ENCODE measurements at regions not wholly inside any gene's neighbourhood (a gene's known extent, or its start where the extent isn't known, plus 50 kb on each side); places are given as distances from the start of the nearest gene placed in this dataset.

DNA sequence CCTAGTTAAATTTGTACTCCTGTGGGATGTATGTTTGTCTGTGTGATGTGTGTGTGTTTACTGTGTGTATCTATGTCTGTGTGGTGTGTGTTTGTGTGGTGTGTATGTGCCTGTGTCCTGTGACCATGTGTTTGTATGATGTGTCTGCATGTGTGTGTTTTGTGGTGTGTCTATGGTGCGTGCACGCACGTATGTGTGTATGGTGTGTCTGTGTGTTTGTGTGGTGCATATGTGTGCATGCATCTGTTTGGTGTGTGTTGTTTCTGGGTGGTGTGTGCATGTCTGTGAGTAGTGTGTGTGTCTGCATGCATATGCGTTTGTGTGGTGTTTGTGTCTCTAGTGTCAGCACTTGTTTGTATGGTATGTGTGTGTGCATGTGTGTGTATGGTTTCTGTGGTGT lies 174.2 kb upstream of the RBFOX1 start:
- H3K9me3 Mint-ChIP-seq: peaks cover 15% of the 10 kb centered on the region
- H3K4me3 Mint-ChIP-seq: no peak overlapping the region
- H3K27me3 Mint-ChIP-seq: no peaks in the 10 kb centered on the region
- H3K27ac Mint-ChIP-seq: no peak overlapping the region
- H3K4me1 Mint-ChIP-seq: no peaks in the 10 kb centered on the region
- no peak for ATAC-seq (replicated peaks)
- H3K36me3 Mint-ChIP-seq (ENCODE audit: low read depth): no peaks in the 10 kb centered on the region

DNA sequence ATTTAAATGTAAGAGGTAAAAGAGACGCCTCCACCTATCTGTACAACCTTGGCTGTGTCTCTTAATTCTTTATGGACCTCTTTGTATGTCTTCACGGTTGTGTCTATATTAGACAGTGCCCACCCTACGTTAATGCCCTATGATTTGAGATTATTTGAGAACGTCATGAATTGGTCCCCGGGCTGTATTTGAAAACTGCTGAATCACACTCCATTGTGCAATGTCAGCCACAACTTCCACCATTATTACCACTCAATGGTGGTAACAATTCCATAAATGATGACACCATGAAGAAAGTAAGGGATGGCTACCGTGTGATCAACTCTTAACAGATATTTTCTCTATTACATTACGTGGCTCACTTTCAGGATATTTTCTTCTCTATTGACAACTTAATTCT lies 182.4 kb upstream of the RBFOX1 start:
- H3K27ac Mint-ChIP-seq: no peak overlapping the region
- no peaks in the 10 kb centered on the region for H3K27me3 Mint-ChIP-seq
- no peak for ATAC-seq (replicated peaks)
- no peaks in the 10 kb centered on the region for H3K36me3 Mint-ChIP-seq (ENCODE audit: low read depth)
- H3K4me3 Mint-ChIP-seq: no peak overlapping the region
- no peaks in the 10 kb centered on the region for H3K4me1 Mint-ChIP-seq
- H3K9me3 Mint-ChIP-seq: peaks cover 15% of the 10 kb centered on the region

DNA sequence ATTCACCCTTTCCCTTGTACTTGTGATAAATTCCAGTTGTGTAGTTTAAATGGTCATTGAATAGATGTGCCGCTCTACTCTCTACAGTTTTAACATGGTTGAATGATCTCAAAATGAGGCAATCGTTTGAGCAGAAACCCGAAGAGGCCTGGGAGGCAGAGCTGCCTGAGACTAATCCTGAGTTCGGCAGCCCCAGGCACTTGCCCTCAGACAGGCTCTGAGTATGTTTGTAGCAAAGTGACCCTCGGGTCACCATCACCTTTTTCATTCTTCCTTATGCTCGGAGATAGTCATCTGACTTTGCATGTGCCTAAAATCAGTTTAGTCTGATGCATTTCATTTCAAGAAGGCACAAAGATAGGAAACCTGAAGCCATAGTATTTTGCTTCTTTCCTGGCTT lies 184.0 kb upstream of the RBFOX1 start:
- Mint-ChIP-seq H3K4me1 (no peaks in the 10 kb centered on the region), H3K36me3 (ENCODE audit: low read depth) (no peaks in the 10 kb centered on the region), H3K27ac (no peak overlapping the region), H3K4me3 (no peak overlapping the region), H3K9me3 (peaks cover 19% of the 10 kb centered on the region), H3K27me3 (no peaks in the 10 kb centered on the region)
- ATAC-seq (replicated peaks): no peak

DNA sequence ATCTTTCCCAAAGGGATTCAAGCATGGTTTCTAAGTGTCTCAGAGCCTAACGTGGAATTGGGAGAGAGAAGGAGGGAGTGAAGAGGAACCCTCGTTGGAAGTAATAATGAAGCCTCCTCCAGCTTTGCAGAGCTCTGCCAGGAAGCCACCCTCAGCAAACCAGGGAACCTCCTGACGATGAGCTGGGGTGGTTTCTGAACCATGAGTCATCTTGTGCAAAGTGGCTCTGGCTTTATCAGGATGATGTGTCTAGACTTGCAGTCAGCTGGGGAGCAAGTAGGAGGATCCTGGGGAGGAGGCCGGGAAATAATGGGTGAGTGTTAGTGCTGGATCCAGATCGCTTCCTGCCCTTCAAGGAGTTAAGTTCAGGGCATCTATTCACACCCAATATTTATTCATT lies 191.7 kb upstream of the RBFOX1 start:
- H3K27ac Mint-ChIP-seq: no peak overlapping the region
- H3K27me3 Mint-ChIP-seq: no peaks in the 10 kb centered on the region
- no peak overlapping the region for H3K4me3 Mint-ChIP-seq
- H3K4me1 Mint-ChIP-seq: no peaks in the 10 kb centered on the region
- H3K9me3 Mint-ChIP-seq: peaks cover 31% of the 10 kb centered on the region
- H3K36me3 Mint-ChIP-seq (ENCODE audit: low read depth): no peaks in the 10 kb centered on the region
- no peak for ATAC-seq (replicated peaks)

DNA sequence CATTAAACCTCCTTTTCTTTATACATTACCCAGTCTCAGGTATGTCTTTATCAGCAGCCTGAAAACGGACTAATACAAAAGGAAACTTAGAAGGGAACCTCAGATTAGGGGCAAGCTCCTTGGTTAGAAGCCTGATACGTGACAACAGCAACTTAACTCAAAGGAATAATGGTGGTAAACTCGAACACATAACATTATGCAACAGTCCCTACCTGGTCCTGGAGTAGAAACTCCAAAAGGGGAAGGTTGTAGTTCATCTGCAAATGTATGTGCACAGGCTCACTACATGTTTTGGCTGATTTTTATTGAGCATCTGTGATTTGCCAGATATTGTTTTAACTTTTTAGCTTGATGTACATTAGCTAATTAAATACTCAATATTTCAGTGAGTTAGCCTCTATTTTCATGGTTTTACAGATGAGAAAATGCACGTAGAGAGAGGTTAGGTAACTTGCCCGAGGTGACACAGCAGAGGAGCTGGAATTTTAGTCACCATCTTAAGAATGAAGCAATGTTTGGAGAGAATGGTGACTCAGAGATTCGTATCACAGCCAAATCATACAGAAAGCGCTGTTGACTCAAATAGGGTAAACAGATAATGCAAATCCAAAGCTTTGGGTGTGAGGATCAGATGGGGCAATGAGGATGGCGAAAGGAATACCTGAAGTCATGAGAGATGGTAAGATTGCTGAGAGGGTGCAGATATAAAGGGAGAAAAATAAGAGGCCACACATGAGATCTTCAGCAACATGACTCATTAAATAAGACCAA lies 194.9 kb upstream of the RBFOX1 start:
- Mint-ChIP-seq H3K9me3 (peaks cover 27% of the 10 kb centered on the region), H3K27ac (no peak overlapping the region), H3K27me3 (no peaks in the 10 kb centered on the region), H3K36me3 (ENCODE audit: low read depth) (no peaks in the 10 kb centered on the region), H3K4me1 (no peaks in the 10 kb centered on the region), H3K4me3 (no peak overlapping the region)
- no peak for ATAC-seq (replicated peaks)

DNA sequence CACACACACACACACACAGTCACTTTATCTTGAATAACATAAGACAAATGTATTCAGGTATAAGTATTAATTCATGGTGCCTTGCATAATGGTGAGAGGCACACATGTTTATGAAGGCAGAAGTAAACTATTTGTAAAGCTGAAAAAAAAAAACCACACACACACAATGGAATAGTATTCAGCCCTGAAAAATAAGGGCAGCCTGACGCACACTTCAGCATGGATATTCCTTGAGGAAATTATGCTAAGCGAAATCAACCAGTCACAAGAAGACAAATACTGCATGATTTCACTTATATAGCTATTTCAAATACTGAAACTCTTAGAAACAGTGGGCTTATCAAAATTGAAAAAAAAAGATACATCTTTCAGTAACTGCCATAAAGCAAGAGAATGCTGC lies 200.2 kb upstream of the RBFOX1 start:
- peaks cover 19% of the 10 kb centered on the region for H3K9me3 Mint-ChIP-seq
- no peak overlapping the region for H3K27ac Mint-ChIP-seq
- no peak overlapping the region for H3K4me3 Mint-ChIP-seq
- H3K36me3 Mint-ChIP-seq (ENCODE audit: low read depth): no peaks in the 10 kb centered on the region
- H3K4me1 Mint-ChIP-seq: no peaks in the 10 kb centered on the region
- no peak for ATAC-seq (replicated peaks)
- H3K27me3 Mint-ChIP-seq: no peaks in the 10 kb centered on the region

DNA sequence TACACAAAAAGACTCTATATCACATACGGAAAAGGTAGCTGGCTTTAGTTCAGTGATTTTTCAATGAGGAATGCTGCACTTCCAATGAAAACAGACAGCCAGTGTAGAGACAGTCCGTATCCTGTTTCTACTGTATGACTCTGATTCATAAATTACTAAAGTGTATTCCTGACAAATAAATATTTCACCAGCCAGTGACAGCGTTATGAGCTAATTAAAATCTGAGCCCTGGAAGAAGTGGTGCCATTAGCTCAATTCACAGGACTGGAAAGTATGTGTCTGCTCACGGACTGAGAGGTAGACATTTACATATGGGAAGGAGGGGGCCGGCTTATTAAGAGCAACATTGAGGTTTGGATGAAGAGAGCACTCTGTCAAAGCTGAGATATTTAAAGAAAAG lies 207.9 kb upstream of the RBFOX1 start:
- H3K36me3 Mint-ChIP-seq (ENCODE audit: low read depth): no peaks in the 10 kb centered on the region
- no peaks in the 10 kb centered on the region for H3K4me1 Mint-ChIP-seq
- H3K9me3 Mint-ChIP-seq: peaks cover 30% of the 10 kb centered on the region
- no peak overlapping the region for H3K4me3 Mint-ChIP-seq
- no peak for ATAC-seq (replicated peaks)
- H3K27ac Mint-ChIP-seq: no peak overlapping the region
- no peaks in the 10 kb centered on the region for H3K27me3 Mint-ChIP-seq

DNA sequence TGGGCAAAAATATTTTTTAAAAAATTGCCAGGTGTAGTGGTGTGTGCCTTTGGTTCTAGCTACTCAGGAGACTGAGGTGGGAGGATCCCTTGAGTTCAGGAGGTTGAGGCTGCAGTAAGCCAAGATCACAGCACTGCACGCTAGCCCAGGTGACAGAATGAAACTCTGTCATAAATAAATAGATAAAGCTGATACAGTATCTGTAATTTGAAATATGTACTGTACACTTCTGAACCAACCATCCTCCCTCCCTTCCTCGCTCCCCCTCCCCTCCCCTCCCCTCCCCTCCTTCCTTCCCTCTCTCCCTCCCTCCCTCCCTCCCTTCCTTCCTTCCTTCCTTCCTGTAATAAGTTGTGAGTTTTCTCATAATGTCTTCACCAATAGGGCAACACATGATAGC lies 208.4 kb upstream of the RBFOX1 start:
- Mint-ChIP-seq H3K36me3 (ENCODE audit: low read depth) (no peaks in the 10 kb centered on the region), H3K27me3 (no peaks in the 10 kb centered on the region), H3K27ac (no peak overlapping the region), H3K4me3 (no peak overlapping the region), H3K4me1 (no peaks in the 10 kb centered on the region), H3K9me3 (peaks cover 28% of the 10 kb centered on the region)
- no peak for ATAC-seq (replicated peaks)

DNA sequence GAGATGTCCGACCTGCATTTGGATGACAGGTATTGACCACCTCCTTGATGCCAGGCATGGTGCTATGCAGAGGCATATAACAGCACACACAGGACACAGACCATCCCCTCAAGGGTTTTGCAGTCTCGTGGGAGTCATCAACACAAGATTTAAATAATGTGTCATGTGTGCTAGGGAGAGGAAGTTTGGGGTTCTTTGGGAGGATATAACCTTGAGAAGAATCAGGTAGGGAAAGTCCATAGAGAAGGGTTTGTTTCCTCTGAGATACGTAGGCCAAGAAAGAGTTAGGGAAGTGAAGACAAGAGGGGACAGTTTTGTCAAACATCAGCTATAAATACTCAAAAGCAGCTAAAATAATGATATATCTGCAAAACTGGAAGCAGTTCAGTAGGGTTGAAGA lies 215.9 kb upstream of the RBFOX1 start:
- Mint-ChIP-seq H3K36me3 (ENCODE audit: low read depth) (no peaks in the 10 kb centered on the region), H3K4me3 (no peak overlapping the region), H3K9me3 (peaks cover 17% of the 10 kb centered on the region), H3K27ac (no peak overlapping the region), H3K27me3 (no peaks in the 10 kb centered on the region), H3K4me1 (no peaks in the 10 kb centered on the region)
- ATAC-seq (replicated peaks): no peak

DNA sequence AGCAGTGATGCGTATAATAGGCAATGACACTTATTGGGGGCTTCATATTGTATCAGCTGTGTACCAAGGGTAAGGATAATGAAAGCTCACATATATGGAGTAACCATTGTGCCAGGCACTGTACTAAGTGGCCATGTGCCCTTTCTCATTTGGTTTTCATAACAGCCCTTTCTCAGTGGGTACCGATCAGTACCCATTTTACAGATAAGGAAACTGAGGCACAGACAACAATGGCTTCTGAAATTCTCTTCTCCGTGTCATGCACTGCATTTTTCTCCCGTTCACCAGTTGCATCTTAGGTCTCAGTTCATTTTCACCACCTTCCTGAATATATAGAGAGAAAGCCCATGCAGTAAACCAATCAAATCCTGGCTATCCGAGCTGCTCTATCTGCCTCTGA lies 216.7 kb upstream of the RBFOX1 start:
- no peak for ATAC-seq (replicated peaks)
- H3K9me3 Mint-ChIP-seq: peaks cover 17% of the 10 kb centered on the region

DNA sequence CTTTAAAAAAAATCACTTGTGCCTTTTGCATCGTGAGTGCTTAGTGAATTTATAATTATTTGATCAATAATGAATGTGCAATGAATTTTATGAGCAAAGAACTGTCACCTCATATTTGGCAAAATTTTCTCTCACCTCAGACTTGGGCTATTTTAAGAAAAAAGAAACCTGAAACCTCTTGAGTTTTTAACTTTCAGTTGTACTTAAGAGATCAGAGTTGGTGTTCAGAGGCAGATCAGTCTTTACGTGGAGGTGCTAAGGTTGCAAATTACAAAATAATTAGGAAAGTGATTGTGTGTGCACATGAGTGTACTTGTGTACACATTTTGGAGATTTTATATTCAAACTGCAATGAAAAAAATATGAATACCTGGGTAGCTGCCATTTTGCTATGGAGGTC lies 218.7 kb upstream of the RBFOX1 start:
- no peak overlapping the region for H3K4me3 Mint-ChIP-seq

More for the DNA sequence above, 216.7 kb upstream of the RBFOX1 start:
- Mint-ChIP-seq H3K27ac (no peak overlapping the region), H3K4me3 (no peak overlapping the region), H3K36me3 (ENCODE audit: low read depth) (no peaks in the 10 kb centered on the region), H3K4me1 (no peaks in the 10 kb centered on the region), H3K27me3 (no peaks in the 10 kb centered on the region)

DNA sequence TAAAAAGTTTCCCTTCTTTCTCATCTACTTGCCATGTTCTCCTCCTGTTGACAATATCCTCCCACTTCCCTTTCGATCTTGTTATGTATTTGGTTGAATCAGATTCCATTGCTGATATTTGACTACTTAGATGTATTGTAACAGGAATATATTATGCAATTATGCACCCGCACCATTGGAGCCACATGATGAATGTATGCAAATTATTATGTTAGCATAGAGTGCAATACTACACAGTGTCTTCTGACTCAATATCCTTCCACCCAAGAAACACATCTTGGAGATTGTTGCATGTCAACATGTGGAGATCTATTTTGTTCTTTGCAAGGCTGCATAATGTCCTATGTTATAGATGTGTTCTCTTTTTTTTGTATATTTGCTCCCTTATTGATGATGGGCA lies 219.2 kb upstream of the RBFOX1 start:
- Mint-ChIP-seq H3K4me1 (no peaks in the 10 kb centered on the region), H3K9me3 (peaks cover 13% of the 10 kb centered on the region), H3K36me3 (ENCODE audit: low read depth) (no peaks in the 10 kb centered on the region), H3K4me3 (no peak overlapping the region), H3K27me3 (no peaks in the 10 kb centered on the region), H3K27ac (no peak overlapping the region)
- no peak for ATAC-seq (replicated peaks)

More for the DNA sequence above, 218.7 kb upstream of the RBFOX1 start:
- no peak overlapping the region for H3K27ac Mint-ChIP-seq
- no peak for ATAC-seq (replicated peaks)
- peaks cover 13% of the 10 kb centered on the region for H3K9me3 Mint-ChIP-seq
- H3K27me3 Mint-ChIP-seq: no peaks in the 10 kb centered on the region
- H3K4me1 Mint-ChIP-seq: no peaks in the 10 kb centered on the region
- H3K36me3 Mint-ChIP-seq (ENCODE audit: low read depth): no peaks in the 10 kb centered on the region

DNA sequence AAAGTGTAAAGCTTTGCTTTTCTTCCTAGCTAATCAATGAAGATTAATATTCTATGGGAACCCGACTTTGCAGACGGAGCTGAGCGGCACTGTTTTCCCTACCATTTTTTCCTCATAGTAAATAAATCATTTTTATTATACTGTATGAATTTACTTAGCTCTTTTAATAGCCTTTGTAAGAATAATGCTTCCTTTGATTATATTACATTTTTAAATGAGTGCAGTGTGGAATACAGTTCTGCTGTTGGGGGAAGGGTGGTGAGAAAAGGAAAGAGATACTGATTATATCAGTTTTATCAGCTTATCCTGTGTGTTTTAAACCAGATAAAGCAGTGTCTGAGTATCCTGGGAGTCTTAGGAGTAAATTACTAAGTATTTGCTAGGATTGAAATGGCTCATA lies 221.4 kb upstream of the RBFOX1 start:
- Mint-ChIP-seq H3K27ac (no peak overlapping the region), H3K27me3 (no peaks in the 10 kb centered on the region), H3K4me1 (no peaks in the 10 kb centered on the region), H3K9me3 (peaks cover 7% of the 10 kb centered on the region), H3K36me3 (ENCODE audit: low read depth) (no peaks in the 10 kb centered on the region), H3K4me3 (no peak overlapping the region)
- no peak for ATAC-seq (replicated peaks)

DNA sequence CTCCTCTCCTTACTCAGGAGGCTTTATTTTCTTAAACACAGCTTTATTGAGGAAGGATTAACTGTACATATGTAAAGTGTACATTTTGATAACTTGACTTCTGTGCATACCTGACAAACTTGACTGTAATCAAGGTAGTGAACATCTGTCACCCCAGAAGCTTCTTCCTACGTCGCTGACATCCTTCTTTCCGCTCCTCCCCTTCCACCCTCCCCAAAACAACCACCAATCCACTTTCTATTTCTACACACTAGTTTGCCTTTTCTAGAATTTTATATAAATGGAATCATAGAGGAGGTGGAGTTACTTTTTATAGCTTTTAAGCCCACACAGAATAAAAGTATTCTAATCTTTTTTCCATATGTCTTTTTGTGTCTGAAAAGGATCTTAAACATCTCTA lies 225.2 kb upstream of the RBFOX1 start:
- Mint-ChIP-seq H3K9me3 (no peaks in the 10 kb centered on the region), H3K4me3 (no peak overlapping the region), H3K36me3 (ENCODE audit: low read depth) (no peaks in the 10 kb centered on the region), H3K4me1 (no peaks in the 10 kb centered on the region), H3K27me3 (no peaks in the 10 kb centered on the region), H3K27ac (no peak overlapping the region)
- ATAC-seq (replicated peaks): no peak

DNA sequence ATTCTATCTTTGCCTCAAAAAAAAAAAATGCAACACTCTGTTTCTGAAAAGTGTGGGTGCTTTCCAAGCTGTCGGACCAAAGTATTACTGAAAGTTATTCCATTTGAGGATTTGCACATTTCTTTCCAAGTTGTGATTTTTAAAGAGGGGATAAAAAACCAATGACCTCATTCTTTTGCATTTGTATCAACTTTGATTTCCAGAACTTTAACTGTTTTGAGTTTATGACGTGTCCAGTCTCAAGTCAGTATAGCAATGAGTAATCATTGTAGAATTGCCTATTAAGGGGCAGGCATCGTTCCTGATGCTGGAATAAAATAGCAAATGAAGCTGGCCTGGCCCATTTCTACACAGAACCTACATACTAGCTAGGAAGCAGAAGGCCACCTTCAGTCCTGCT lies 229.6 kb upstream of the RBFOX1 start:
- H3K36me3 Mint-ChIP-seq (ENCODE audit: low read depth): no peaks in the 10 kb centered on the region

DNA sequence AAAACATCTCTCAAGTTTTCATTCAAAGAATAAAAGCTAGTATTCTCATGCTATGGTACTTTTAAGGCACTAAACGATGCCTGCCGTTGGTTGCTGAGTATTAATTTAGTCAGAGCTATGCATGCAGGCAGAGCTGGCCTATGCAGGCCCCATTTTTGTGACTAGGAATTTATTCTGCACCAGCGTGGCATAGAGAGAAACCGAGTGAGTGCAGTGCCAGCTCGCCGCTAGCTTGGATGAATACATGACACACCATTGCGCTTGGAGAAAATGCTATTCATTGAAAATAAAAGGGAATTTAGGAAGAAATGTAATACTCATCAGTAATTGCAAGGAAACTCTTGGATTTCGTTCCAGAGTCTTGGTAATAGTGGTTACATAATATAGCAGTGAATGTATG lies 231.6 kb upstream of the RBFOX1 start:
- no peak overlapping the region for H3K27ac Mint-ChIP-seq
- no peaks in the 10 kb centered on the region for H3K27me3 Mint-ChIP-seq
- no peaks in the 10 kb centered on the region for H3K36me3 Mint-ChIP-seq (ENCODE audit: low read depth)
- H3K4me1 Mint-ChIP-seq: no peaks in the 10 kb centered on the region
- H3K9me3 Mint-ChIP-seq: peaks cover 12% of the 10 kb centered on the region
- H3K4me3 Mint-ChIP-seq: no peak overlapping the region
- ATAC-seq (replicated peaks): no peak

More for the DNA sequence above, 229.6 kb upstream of the RBFOX1 start:
- H3K27me3 Mint-ChIP-seq: no peaks in the 10 kb centered on the region
- no peak overlapping the region for H3K27ac Mint-ChIP-seq
- H3K4me1 Mint-ChIP-seq: no peaks in the 10 kb centered on the region
- ATAC-seq (replicated peaks): no peak
- H3K9me3 Mint-ChIP-seq: peaks cover 6% of the 10 kb centered on the region
- H3K4me3 Mint-ChIP-seq: no peak overlapping the region
